ENCODE measurements at regions not wholly inside any gene's neighbourhood (a gene's known extent, or its start where the extent isn't known, plus 50 kb on each side); places are given as distances from the start of the nearest gene placed in this dataset.
"Not testable (repeated sequence)": the region's sequence is repeated elsewhere in the genome, so short reads cannot be mapped to it uniquely, and the experiment has no call there.

DNA sequence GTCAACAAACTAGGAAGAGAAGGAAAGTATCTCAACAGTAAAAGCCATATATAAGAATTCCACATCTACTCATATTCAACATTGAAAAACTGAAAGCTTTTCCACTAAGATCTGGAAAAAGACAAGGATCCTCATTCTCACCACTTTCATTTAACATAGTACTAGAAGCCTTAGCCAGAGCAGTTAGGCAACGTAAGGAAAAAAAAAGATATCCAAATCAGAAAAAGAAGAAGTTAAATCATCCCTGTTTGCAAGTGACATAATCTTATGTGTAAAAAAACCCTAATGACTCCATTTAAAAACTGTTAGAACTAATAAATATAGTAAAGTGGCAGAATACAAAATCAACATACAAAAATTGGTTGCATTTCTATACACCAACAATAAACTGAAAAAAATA, 426.2 kb downstream of the BCAT1 start:
- no peak overlapping the region for H3K4me3 ChIP-seq (ENCODE audit: low read depth, low read length)
- no peak for DNase-seq (ENCODE audit: low read depth)
- TF ChIP-seq, protein P1, sequence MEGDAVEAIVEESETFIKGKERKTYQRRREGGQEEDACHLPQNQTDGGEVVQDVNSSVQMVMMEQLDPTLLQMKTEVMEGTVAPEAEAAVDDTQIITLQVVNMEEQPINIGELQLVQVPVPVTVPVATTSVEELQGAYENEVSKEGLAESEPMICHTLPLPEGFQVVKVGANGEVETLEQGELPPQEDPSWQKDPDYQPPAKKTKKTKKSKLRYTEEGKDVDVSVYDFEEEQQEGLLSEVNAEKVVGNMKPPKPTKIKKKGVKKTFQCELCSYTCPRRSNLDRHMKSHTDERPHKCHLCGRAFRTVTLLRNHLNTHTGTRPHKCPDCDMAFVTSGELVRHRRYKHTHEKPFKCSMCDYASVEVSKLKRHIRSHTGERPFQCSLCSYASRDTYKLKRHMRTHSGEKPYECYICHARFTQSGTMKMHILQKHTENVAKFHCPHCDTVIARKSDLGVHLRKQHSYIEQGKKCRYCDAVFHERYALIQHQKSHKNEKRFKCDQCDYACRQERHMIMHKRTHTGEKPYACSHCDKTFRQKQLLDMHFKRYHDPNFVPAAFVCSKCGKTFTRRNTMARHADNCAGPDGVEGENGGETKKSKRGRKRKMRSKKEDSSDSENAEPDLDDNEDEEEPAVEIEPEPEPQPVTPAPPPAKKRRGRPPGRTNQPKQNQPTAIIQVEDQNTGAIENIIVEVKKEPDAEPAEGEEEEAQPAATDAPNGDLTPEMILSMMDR (conservative IDR thresholded peaks at IDR 0.05; ENCODE audit: low read depth, low read length) = no peak

DNA sequence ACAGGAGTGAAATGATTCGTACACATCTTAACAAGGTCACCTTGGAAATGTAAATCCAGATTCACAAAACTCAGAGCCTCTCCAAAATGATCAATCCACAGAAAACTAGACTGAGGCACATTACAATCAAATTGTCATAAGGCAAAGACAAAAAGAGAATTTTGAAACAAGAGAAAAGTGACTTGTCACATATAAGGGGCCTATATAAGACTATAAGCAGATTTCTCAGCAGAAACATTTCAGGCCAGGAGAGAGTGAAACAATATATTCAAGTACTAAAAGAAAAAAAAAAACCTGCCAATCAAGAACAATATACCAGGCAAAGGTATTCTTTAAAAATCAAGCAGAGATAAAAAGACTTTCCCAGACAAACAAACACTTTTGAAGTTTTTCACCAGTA, 429.1 kb downstream of the BCAT1 start:
- H3K4me3 ChIP-seq (ENCODE audit: low read depth, low read length) = no peak overlapping the region
- TF ChIP-seq, protein P1 (conservative IDR thresholded peaks at IDR 0.05; ENCODE audit: low read depth, low read length) = no peak
- no peak for DNase-seq (ENCODE audit: low read depth)

DNA sequence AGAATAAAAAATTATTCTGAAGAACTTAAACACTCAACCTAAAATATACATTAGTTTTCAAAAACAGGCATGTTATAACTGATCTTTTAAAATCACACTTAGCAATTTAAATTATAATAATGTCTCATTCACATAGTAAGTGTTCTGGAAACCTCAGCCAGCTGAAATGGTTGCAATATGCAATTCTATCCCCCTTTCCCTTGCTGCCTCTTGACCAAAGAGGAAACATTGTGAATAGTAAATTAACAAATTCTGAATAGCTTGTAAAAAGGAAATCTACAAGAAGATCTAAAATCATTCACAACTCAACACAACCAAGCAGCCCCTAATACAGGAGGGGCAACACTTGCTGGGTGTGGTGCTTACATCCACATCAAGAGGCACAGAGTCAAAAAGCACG, 431.9 kb downstream of the BCAT1 start:
- DNase-seq (ENCODE audit: low read depth) = no peak

DNA sequence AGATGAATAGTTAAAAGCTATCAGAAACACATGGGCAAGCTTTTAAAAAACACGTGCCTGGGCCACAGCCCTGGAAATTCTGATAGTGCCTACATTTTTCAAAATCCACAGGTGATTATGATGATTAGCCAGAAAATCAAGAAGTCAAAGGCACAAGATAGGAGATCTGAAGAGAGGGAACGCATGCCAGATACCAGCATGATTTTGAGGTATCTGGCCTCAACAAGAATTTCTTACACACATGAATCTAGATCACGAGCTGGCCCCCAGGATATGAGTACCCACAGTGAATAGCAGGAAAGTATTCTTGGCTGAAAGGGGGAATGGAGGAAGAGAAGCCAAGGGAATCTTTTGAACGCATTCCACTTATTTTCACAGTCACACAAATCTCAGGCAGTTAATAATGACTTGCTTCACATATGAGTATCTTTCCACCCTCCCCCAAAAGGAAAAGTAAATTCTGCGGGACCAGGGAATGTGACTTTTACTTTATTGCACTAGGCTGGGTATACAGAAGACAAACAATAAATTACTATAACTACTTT, 438.2 kb downstream of the BCAT1 start:
- no peak for DNase-seq (ENCODE audit: low read depth)
- no peak overlapping the region for H3K4me3 ChIP-seq (ENCODE audit: low read depth, low read length)
- TF ChIP-seq, protein P1 (conservative IDR thresholded peaks at IDR 0.05; ENCODE audit: low read depth, low read length) = no peak

More for the DNA sequence above, 431.9 kb downstream of the BCAT1 start:
- TF ChIP-seq, protein P1 (conservative IDR thresholded peaks at IDR 0.05; ENCODE audit: low read depth, low read length) = no peak
- H3K4me3 ChIP-seq (ENCODE audit: low read depth, low read length) = no peak overlapping the region

DNA sequence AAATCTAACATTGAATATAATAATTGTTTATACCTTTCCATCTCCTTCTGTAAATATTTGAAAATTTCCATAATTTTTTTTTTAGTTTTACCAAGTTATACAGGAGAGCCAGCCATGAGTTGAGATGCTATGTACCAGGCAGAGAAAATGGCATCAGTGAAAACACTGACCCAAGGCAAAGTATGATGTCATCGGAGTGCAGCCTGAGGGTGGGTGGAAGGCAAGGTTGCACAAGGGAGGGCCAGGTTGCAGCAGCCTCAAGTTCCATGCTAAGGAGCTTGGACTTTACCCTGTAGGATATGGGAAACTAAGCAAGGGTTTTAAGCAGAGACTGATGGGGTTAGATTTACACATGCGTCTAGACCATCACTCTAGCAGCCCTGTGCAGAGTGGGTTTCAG, 441.1 kb downstream of the BCAT1 start:
- TF ChIP-seq, protein P1 (conservative IDR thresholded peaks at IDR 0.05; ENCODE audit: low read depth, low read length) = no peak
- H3K4me3 ChIP-seq (ENCODE audit: low read depth, low read length) = no peak overlapping the region
- DNase-seq (ENCODE audit: low read depth) = no peak

DNA sequence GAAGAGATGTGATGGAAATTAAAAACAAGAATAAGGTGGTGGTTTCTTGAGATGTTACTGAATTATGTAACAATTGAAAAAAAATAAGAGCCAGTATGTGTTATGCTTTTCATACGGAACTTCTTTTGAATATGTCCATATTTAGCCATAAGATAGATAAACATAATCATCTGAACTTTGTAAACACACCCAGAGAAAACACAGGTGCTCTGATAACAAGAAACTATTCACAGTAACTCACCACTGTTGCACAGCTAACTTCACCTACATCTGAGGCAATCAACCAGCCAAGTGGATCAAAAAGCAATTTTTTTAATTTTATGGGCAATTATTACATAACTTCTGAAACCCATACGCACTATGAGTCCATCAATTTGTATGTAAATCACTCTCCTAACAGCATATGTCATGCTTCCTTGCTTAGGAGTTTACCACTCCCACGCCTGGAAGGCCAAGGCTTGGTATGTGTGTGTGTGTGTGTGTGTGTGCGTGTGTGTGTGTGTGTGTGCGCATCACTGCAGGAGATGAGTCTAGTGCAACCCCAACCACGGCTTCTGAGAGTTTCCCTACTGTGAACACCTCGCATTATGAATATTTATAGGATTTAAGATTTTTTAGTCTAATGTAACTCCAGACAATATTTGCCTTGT, 443.4 kb downstream of the BCAT1 start:
- no peak overlapping the region for H3K4me3 ChIP-seq (ENCODE audit: low read depth, low read length)
- DNase-seq (ENCODE audit: low read depth) = no peak
- TF ChIP-seq, protein P1 (conservative IDR thresholded peaks at IDR 0.05; ENCODE audit: low read depth, low read length) = no peak

DNA sequence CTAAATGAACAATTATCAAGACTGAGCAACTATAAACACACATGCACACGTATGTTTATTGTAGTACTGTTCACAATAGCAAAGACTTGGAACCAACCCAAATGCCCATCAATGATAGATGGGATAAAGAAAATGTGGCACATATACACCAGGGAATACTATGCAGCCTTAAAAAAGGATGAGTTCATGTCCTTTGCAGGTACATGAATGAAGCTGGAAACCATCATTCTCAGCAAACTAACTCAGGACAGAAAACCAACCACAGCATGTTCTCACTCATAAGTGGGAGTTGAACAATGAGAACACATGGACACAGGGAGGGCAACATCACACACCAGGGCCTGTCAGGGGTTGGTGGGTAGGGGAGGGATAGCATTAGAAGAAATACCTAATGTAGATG, 445.4 kb downstream of the BCAT1 start:
- not testable (repeated sequence) for DNase-seq (ENCODE audit: low read depth)

More for the DNA sequence above, 445.4 kb downstream of the BCAT1 start:
- not testable (repeated sequence) for H3K4me3 ChIP-seq (ENCODE audit: low read depth, low read length)

Data from choroid plexus epithelial cell (primary cell).